ENCODE measurements at regions not wholly inside any gene's neighbourhood (a gene's known extent, or its start where the extent isn't known, plus 50 kb on each side); places are given as distances from the start of the nearest gene placed in this dataset.

- Histone ChIP-seq H3K9me3 (ENCODE audit: low read depth, low read length, poor library complexity, severe bottlenecking) (no peaks in the 10 kb centered on the region), H3K27me3 (replicated peaks; ENCODE audit: insufficient read depth, low read depth, low read length, poor library complexity) (no peaks in the 10 kb centered on the region), H3K4me3 (ENCODE audit: low read depth, low read length, poor library complexity, severe bottlenecking) (no peak overlapping the region), H3K4me1 (ENCODE audit: insufficient read depth, low read length, poor library complexity, severe bottlenecking) (no peaks in the 10 kb centered on the region), H3K36me3 (ENCODE audit: insufficient read depth, low read length, poor library complexity, severe bottlenecking) (no peaks in the 10 kb centered on the region), H3K27ac (ENCODE audit: low read depth, low read length, poor library complexity, severe bottlenecking) (no peak overlapping the region)
- intact Hi-C loops (cut with micrococcal nuclease; ENCODE audit: unreplicated experiment), result no loop called here
- no TSS peak for BruUV-seq (replicated peaks)
- ChIA-PET POLR2A (ENCODE audit: low non-redundant PET) (no interaction called here), CTCF (no interaction called here)
- no peak for TF ChIP-seq CTCF (conservative IDR thresholded peaks at IDR 0.05; ENCODE audit: low read depth, low read length)
- TF ChIP-seq EZH2 (IDR thresholded peaks at IDR 0.05; ENCODE audit: borderline replicate concordance, low read depth, low read length, poor library complexity, severe bottlenecking), result no peak
- no peak for DNase-seq (ENCODE audit: low spot score)
These were observed 82.1 kb downstream of the DLL1 start for GRCh38 chr6:170208651-170209353.

- TF ChIP-seq EZH2 (IDR thresholded peaks at IDR 0.05; ENCODE audit: borderline replicate concordance, low read depth, low read length, poor library complexity, severe bottlenecking), result no peak
- no peak for TF ChIP-seq CTCF (conservative IDR thresholded peaks at IDR 0.05; ENCODE audit: low read depth, low read length)
- H3K4me3 ChIP-seq (ENCODE audit: low read depth, low read length, poor library complexity, severe bottlenecking), result no peak overlapping the region
- H3K4me1 ChIP-seq (ENCODE audit: insufficient read depth, low read length, poor library complexity, severe bottlenecking), result no peaks in the 10 kb centered on the region
- POLR2A ChIA-PET (ENCODE audit: low non-redundant PET), result no interaction called here
- no peaks in the 10 kb centered on the region for H3K9me3 ChIP-seq (ENCODE audit: low read depth, low read length, poor library complexity, severe bottlenecking)
- no peak for DNase-seq (ENCODE audit: low spot score)
- no peaks in the 10 kb centered on the region for H3K36me3 ChIP-seq (ENCODE audit: insufficient read depth, low read length, poor library complexity, severe bottlenecking)
- intact Hi-C loops (cut with micrococcal nuclease; ENCODE audit: unreplicated experiment), result no loop called here
- H3K27me3 ChIP-seq (replicated peaks; ENCODE audit: insufficient read depth, low read depth, low read length, poor library complexity), result no peaks in the 10 kb centered on the region
- CTCF ChIA-PET, result no interaction called here
- H3K27ac ChIP-seq (ENCODE audit: low read depth, low read length, poor library complexity, severe bottlenecking), result no peak overlapping the region
- no TSS peak for BruUV-seq (replicated peaks)
These were observed 82.7 kb downstream of the DLL1 start for GRCh38 chr6:170208182-170208601.

GRCh38 chr6:170207586-170208181, 83.2 kb downstream of the DLL1 start:
- DNase-seq (ENCODE audit: low spot score), result no peak
- H3K27me3 ChIP-seq (replicated peaks; ENCODE audit: insufficient read depth, low read depth, low read length, poor library complexity), result no peaks in the 10 kb centered on the region

More at GRCh38 chr6:170207586-170208181, 83.2 kb downstream of the DLL1 start:
- intact Hi-C loops (cut with micrococcal nuclease; ENCODE audit: unreplicated experiment), result no loop called here
- Histone ChIP-seq H3K36me3 (ENCODE audit: insufficient read depth, low read length, poor library complexity, severe bottlenecking) (no peaks in the 10 kb centered on the region), H3K4me3 (ENCODE audit: low read depth, low read length, poor library complexity, severe bottlenecking) (no peak overlapping the region), H3K9me3 (ENCODE audit: low read depth, low read length, poor library complexity, severe bottlenecking) (no peaks in the 10 kb centered on the region), H3K4me1 (ENCODE audit: insufficient read depth, low read length, poor library complexity, severe bottlenecking) (no peaks in the 10 kb centered on the region), H3K27ac (ENCODE audit: low read depth, low read length, poor library complexity, severe bottlenecking) (no peak overlapping the region)
- ChIA-PET CTCF (no interaction called here), POLR2A (ENCODE audit: low non-redundant PET) (no interaction called here)
- TF ChIP-seq CTCF (conservative IDR thresholded peaks at IDR 0.05; ENCODE audit: low read depth, low read length), result no peak
- TF ChIP-seq EZH2 (IDR thresholded peaks at IDR 0.05; ENCODE audit: borderline replicate concordance, low read depth, low read length, poor library complexity, severe bottlenecking), result no peak
- BruUV-seq (replicated peaks), result no TSS peak
